GM18909 (cell line): ENCODE measurements at regions not wholly inside any gene's neighbourhood (a gene's known extent, or its start where the extent isn't known, plus 50 kb on each side); places are given as distances from the start of the nearest gene placed in this dataset.

ENCODE experiments used
- ATAC-seq: cut with Tn5 transposase; IDR thresholded peaks from one replicate; pipeline ENCODE4 v1.9.1; 2021; ENCODE audit warnings: mild to moderate bottlenecking; ENCODE audit not compliant: unreplicated experiment, poor library complexity

- no peak for ATAC-seq
Observed at GRCh38 chr16:86015606-86016005, 116.6 kb downstream of the IRF8 start.

DNA sequence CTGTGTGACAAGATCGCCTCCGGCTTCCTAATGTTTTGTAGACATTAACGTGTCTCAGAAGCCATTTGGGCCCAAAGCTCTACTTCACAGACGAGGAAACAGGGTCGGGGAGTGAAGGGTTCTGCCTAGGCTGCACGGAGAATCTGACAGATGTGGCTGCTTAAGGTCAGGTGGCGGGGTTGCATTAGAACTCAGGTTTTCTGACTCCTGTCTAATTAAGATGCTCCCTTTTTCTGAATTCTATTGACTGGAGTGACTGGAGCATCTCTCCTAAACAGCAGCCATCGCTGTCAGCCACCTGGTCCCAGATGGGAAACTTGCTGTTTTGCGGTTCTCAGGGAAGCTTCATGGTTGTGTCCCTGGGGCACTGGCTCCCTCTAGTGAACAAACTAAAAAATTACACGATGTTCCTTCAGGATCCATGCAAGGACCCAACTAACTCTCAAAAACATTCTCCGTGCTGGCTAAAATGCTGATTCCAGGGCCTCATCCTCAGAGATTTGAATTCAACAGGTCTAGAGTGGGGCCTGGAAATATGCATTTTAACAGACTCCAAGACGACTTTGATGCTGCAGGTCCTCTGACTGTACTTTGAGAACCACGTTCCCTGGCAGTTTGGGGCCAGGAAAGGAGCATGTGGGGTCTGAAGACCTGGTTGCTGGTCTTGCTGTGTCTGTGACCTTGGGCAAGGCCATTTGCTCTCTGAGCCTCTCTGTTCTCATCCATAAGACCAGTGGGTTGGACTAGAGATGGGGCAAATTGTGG is 117.4 kb downstream of the IRF8 start:
- ATAC-seq, result no peak

GRCh38 chr16:86018071-86018470 is 119.1 kb downstream of the IRF8 start:
- ATAC-seq, result no peak

DNA sequence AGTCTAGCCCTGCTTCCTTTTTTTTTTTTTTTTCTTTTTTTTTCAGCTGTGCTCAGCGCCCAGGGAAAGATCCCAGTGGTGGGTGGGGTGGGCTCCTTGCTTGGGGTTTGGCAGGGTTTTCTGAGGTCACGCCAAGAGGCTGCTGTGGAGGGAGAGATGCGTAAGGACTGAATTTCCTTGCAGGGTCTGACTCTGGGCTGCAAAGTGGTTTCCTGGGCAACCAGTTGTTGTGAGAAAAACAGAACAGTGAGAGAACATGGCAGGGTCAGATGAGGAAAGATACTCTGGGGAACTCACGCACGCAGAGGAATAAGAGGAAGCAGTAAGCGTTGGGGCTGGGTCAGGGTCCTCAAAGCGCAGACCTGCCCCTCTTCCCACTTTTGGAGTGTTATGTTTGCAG is 119.5 kb downstream of the IRF8 start:
- ATAC-seq, result no peak

DNA sequence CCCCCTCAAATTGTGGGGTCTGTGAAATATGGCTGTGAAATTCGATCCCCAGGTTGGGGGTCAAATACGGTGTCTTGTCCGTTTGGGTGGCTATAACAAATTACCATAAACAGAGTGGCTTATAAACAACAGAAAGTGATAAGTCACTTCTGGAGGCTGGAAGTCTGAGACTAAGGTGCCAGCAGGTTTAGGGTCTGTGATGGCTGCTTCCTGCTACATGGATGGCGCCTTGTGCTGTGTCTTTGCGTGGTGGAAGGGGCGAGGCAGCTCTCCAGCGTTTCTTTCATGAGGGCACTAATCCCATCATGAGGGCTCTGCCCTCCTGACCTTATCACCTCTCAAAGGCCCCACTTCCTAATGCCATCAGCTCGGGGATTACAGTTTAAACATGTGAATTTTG is 120.0 kb downstream of the IRF8 start:
- no peak for ATAC-seq

GRCh38 chr16:86019446-86020047 is 120.6 kb downstream of the IRF8 start:
- no peak for ATAC-seq

- no peak for ATAC-seq
Observed at GRCh38 chr16:86020971-86021370, 122.0 kb downstream of the IRF8 start.

GRCh38 chr16:86022381-86022960 is 123.5 kb downstream of the IRF8 start:
- no peak for ATAC-seq

DNA sequence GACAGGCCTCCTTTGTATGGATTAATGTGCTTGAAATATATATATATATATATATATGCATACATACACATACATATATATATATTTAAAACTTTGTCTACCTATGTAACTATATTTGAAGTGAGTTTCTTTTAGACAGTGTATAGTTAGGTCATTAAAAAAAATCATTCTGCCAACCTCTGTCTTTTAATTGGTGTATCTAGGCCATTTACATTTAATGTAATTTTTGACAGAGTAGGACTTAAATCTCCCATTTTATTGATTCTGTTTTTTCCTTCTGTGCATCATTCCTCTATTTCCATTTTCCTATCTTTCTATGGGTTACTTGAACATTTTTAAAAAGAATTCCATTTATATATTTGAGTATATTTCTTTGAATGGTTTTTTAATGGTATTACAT is 125.2 kb downstream of the IRF8 start:
- ATAC-seq, result no peak

DNA sequence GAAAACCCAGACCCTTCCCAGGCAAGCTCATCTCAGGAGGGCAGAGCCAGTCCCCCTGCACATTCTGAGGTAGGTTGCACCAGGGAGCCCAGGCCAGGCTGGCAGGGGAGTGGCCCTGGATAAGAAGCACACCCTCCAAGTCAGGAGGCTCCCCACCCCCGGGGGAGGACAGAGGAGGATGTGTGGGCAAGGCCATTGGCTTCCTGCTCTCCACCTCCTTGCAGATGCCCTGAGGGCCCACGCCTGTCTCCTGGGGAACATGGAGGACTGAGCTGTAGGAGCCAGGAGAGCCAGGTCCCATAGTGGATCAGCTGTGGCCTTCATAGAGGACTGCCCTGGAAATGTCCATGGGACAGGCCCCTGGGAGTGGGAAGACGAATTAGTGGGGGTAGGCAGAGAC is 126.7 kb downstream of the IRF8 start:
- ATAC-seq, result no peak

DNA sequence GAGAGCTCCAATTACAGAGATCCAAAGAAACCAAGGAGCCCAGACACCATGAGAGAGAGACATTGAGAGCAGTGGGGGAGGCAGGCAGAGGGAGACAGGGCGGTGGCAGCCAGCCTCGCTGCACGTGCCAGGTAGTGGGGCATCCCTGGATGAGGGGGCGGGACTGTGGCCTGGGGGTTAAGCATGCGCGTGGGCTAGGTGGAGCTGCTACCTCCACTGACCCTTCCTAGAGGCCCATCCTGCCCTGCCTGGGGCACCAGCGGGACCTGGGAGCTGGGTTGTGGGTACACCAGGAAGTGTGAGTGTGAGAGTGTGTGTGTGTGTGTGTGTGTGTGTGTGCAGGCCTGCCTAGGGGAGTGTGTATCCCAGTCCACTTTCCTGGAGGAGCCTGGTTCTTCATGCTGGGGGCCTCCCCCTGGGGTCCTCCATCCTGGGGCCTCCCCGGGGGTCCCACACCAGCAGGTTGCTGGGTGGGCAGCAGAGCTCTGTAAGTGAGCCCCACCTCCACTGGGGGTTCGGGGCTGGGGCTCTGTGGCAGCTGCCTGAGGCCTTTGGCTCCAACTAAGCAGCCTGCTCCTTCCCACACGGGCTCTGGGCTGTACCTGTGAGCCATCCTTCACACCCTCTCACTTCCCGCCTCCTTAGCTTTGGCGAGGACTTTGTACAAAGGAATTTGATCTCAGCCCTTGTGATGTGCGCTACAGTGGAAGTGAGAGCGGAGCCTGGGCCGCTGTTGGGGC is 127.4 kb downstream of the IRF8 start:
- ATAC-seq, result no peak

GRCh38 chr16:86026916-86027315 is 128.0 kb downstream of the IRF8 start:
- no peak for ATAC-seq

GRCh38 chr16:86027373-86028126 is 128.6 kb downstream of the IRF8 start:
- ATAC-seq, result no peak

DNA sequence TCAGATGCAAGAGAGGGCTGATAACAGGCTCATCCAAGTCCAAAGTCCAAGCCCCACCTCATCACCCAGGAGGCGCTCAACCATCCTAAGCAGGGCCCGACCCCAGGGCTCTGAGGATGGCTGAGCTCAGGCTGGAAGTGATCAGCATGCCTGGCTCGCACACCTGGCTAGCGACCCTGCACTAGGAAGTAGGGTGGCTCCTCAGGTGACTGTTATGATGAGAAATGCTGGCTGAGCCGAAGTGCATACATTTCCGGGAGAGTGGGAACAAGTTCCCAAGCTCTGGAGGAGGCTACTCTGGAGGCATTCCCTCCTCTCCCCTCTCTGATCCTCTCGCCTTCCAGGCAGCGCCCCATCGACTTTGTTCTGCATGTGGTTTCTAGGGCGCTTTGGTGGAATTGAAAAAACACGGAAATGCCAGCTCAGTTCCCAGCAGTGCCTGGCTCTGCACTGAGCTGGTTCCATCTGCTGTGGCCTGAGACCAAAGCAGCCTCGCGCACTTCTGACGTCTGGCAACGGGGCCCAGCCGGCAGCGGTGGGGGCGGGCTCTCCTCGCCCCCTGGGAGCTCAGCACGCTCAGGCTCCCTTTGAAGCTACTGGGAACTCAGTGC is 130.3 kb downstream of the IRF8 start:
- no peak for ATAC-seq

DNA sequence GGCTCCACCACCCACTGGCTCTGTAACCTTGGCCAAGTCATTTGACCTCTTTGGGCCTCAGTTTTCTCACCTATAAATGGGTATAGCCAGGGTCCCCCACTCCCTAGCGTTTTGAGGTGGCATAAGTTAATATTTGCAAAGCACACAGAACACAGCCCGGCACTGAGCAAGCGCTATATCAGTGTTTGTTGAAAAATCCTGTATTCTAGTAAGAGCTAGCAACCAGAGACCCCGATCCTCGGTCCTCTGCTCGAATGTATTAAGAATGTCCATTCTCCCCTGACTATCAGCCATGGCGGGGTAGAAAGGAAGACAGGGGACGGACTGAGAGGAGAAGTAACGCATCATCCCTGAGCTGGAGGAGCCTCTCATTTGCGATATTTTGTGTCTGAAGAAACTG is 131.2 kb downstream of the IRF8 start:
- ATAC-seq, result no peak

- no peak for ATAC-seq
Observed at GRCh38 chr16:86031141-86031678, 132.2 kb downstream of the IRF8 start.

GRCh38 chr16:86033016-86033474 is 134.1 kb downstream of the IRF8 start:
- no peak for ATAC-seq

GRCh38 chr16:86033971-86034370 is 135.0 kb downstream of the IRF8 start:
- ATAC-seq, result no peak

GRCh38 chr16:86034421-86034919 is 135.5 kb downstream of the IRF8 start:
- no peak for ATAC-seq
